ENCODE measurements at regions not wholly inside any gene's neighbourhood (a gene's known extent, or its start where the extent isn't known, plus 50 kb on each side); places are given as distances from the start of the nearest gene placed in this dataset.
A peak's percentile ranks its signal among the peaks of the same experiment; 100 is the strongest.

DNA sequence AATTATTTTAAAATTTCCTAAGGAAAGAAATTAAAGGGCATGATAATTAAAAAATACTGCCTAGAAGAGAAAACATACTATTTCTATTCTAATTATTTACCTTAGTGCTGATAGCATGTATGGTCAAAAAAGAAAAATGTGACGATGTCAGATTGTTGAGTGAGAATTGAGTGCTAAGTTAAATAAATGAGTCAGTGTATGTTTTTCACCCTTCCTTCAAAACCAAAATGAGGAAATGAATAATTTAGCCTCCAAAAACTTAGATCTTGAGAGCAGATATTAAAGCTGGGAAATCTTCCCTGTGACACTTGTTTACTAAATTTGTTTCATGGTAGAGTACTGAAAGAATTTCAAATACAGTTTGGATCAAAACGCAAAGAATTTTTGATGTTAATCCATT is 58.6 kb upstream of the NYAP2 start:
- no peak overlapping the region for H2AK5ac ChIP-seq (ENCODE audit: low read length)

DNA sequence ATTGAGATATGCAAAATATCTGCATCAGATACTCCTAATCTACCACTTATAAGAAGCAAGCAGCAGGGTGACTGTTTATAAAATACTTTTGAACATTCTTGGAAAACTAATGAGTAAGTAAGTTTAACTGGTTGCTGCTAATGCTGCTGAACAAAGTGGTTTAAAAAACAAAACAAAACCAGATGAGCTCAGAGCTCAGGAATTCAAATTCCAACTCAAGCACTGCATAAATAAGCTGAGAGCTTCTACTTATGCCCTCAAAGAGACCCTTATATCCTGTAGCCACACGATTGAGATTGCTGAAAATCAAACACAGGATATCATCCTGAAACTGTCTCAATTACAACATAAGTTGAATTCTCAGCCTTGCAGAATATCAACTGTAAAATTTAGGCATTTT is 62.3 kb upstream of the NYAP2 start:
- Histone ChIP-seq H3K79me2 (ENCODE audit: control insufficient read depth, insufficient read depth, low read length) (no peaks in the 10 kb centered on the region), H3K18ac (ENCODE audit: low read length) (no peak overlapping the region), H2BK5ac (ENCODE audit: low read length) (no peak overlapping the region), H2BK120ac (ENCODE audit: low read depth, low read length) (no peak overlapping the region), H4K5ac (ENCODE audit: low read length) (no peak overlapping the region), H3K4me1 (ENCODE audit: control insufficient read depth, low read depth, low read length) (no peaks in the 10 kb centered on the region), H3K27ac (ENCODE audit: low read depth, low read length) (no peak overlapping the region), H4K8ac (ENCODE audit: low read depth, low read length) (no peak overlapping the region), H3K4ac (ENCODE audit: low read depth, low read length) (no peak overlapping the region), H3K4me3 (ENCODE audit: low read length) (no peak overlapping the region), H3K23ac (ENCODE audit: low read length) (no peak overlapping the region), H3K4me2 (ENCODE audit: low read length) (no peak overlapping the region), H2BK15ac (replicated peaks; ENCODE audit: low read depth) (no peak overlapping the region), H3K27me3 (ENCODE audit: insufficient read depth, low read length, poor library complexity) (no peaks in the 10 kb centered on the region), H2AK5ac (ENCODE audit: low read length) (no peak overlapping the region), H3K56ac (ENCODE audit: low read length) (no peak overlapping the region), H3K36me3 (ENCODE audit: control insufficient read depth, insufficient read depth, low read length) (no peaks in the 10 kb centered on the region), H3K79me1 (ENCODE audit: low read length) (no peaks in the 10 kb centered on the region), H3K9ac (ENCODE audit: low read length) (no peak overlapping the region)
- WGBS (ENCODE audit: extremely low coverage, insufficient coverage, low lambda C conversion rate) = no CpG with 5 or more reads among the region's 1 CpG
- peak; percentile 74 for DNase-seq

More for the DNA sequence above, 58.6 kb upstream of the NYAP2 start:
- Histone ChIP-seq H4K5ac (ENCODE audit: low read length) (no peak overlapping the region), H3K4me2 (ENCODE audit: low read length) (no peak overlapping the region), H3K79me1 (ENCODE audit: low read length) (no peaks in the 10 kb centered on the region), H3K4me3 (ENCODE audit: low read length) (no peak overlapping the region), H3K36me3 (ENCODE audit: control insufficient read depth, insufficient read depth, low read length) (no peaks in the 10 kb centered on the region), H4K8ac (ENCODE audit: low read depth, low read length) (no peak overlapping the region), H3K23ac (ENCODE audit: low read length) (no peak overlapping the region), H3K27ac (ENCODE audit: low read depth, low read length) (no peak overlapping the region), H3K4ac (ENCODE audit: low read depth, low read length) (no peak overlapping the region), H3K27me3 (ENCODE audit: insufficient read depth, low read length, poor library complexity) (no peaks in the 10 kb centered on the region), H3K56ac (ENCODE audit: low read length) (no peak overlapping the region), H2BK15ac (replicated peaks; ENCODE audit: low read depth) (no peak overlapping the region), H3K18ac (ENCODE audit: low read length) (no peak overlapping the region), H3K79me2 (ENCODE audit: control insufficient read depth, insufficient read depth, low read length) (no peaks in the 10 kb centered on the region), H2BK5ac (ENCODE audit: low read length) (no peak overlapping the region), H3K4me1 (ENCODE audit: control insufficient read depth, low read depth, low read length) (no peaks in the 10 kb centered on the region), H3K9ac (ENCODE audit: low read length) (no peak overlapping the region), H2BK120ac (ENCODE audit: low read depth, low read length) (no peak overlapping the region)
- WGBS (ENCODE audit: extremely low coverage, insufficient coverage, low lambda C conversion rate) = no CpG with 5 or more reads among the region's 2 CpGs
- DNase-seq = no peak

DNA sequence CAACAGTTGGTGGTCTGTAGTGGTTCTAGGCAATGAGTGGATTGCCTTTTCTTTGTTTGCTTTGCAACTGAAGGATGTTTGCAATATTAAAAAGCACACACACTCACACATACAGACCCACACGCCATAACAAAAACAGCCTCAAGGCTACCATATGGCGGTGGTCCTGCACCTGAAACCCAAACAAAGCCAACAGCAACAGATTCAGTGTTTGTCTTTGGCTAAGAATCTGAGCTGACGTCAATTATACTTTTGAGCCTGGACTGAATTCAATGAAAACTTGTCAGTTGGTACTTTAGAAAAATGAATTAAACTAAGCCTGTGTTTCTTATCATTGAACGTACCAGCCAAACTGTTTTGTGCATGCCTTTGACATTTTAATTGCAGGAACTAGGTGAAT is 65.0 kb upstream of the NYAP2 start:
- Histone ChIP-seq H3K4me1 (ENCODE audit: control insufficient read depth, low read depth, low read length) (no peaks in the 10 kb centered on the region), H3K9ac (ENCODE audit: low read length) (no peak overlapping the region), H3K27me3 (ENCODE audit: insufficient read depth, low read length, poor library complexity) (no peaks in the 10 kb centered on the region), H2BK15ac (replicated peaks; ENCODE audit: low read depth) (no peak overlapping the region), H4K5ac (ENCODE audit: low read length) (no peak overlapping the region), H2AK5ac (ENCODE audit: low read length) (no peak overlapping the region), H2BK120ac (ENCODE audit: low read depth, low read length) (no peak overlapping the region), H3K79me1 (ENCODE audit: low read length) (no peaks in the 10 kb centered on the region), H3K56ac (ENCODE audit: low read length) (no peak overlapping the region), H4K8ac (ENCODE audit: low read depth, low read length) (no peak overlapping the region), H3K36me3 (ENCODE audit: control insufficient read depth, insufficient read depth, low read length) (no peaks in the 10 kb centered on the region), H3K4me3 (ENCODE audit: low read length) (no peak overlapping the region), H3K23ac (ENCODE audit: low read length) (no peak overlapping the region), H3K4me2 (ENCODE audit: low read length) (no peak overlapping the region), H3K27ac (ENCODE audit: low read depth, low read length) (no peak overlapping the region), H3K79me2 (ENCODE audit: control insufficient read depth, insufficient read depth, low read length) (no peaks in the 10 kb centered on the region), H3K18ac (ENCODE audit: low read length) (no peak overlapping the region), H2BK5ac (ENCODE audit: low read length) (no peak overlapping the region), H3K4ac (ENCODE audit: low read depth, low read length) (no peak overlapping the region)
- WGBS (ENCODE audit: extremely low coverage, insufficient coverage, low lambda C conversion rate) = no CpG with 5 or more reads among the region's 4 CpGs
- no peak for DNase-seq

DNA sequence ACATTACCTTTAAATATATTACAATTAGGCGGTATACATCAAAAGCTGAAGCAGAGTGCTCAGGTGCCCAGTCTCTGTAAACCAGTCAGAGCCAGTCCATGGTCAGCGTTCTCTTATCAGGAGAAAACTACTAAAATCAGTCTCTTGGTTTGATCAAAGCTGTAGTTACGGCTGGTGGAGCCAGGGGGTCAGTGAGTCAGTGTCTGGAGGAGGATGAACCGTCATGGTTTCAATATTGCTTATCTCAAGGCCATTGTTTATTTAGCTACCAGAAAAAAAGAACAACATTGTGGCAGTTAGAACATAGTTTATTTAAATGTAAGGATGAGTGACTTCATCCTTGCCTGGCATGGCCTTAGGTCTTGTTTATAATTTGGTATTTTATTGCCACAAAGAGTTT is 71.3 kb upstream of the NYAP2 start:
- no peak overlapping the region for H2AK5ac ChIP-seq (ENCODE audit: low read length)
- no peaks in the 10 kb centered on the region for H3K36me3 ChIP-seq (ENCODE audit: control insufficient read depth, insufficient read depth, low read length)
- no peak overlapping the region for H2BK15ac ChIP-seq (replicated peaks; ENCODE audit: low read depth)
- H3K23ac ChIP-seq (ENCODE audit: low read length) = no peak overlapping the region
- no peak overlapping the region for H4K8ac ChIP-seq (ENCODE audit: low read depth, low read length)
- no peak overlapping the region for H3K4ac ChIP-seq (ENCODE audit: low read depth, low read length)
- no peak overlapping the region for H2BK5ac ChIP-seq (ENCODE audit: low read length)
- H3K4me1 ChIP-seq (ENCODE audit: control insufficient read depth, low read depth, low read length) = no peaks in the 10 kb centered on the region
- no peaks in the 10 kb centered on the region for H3K79me2 ChIP-seq (ENCODE audit: control insufficient read depth, insufficient read depth, low read length)
- H3K56ac ChIP-seq (ENCODE audit: low read length) = no peak overlapping the region
- no peak overlapping the region for H3K27ac ChIP-seq (ENCODE audit: low read depth, low read length)
- no peak overlapping the region for H2BK120ac ChIP-seq (ENCODE audit: low read depth, low read length)
- H3K79me1 ChIP-seq (ENCODE audit: low read length) = no peaks in the 10 kb centered on the region
- H3K18ac ChIP-seq (ENCODE audit: low read length) = no peak overlapping the region
- H3K9ac ChIP-seq (ENCODE audit: low read length) = no peak overlapping the region
- H3K4me2 ChIP-seq (ENCODE audit: low read length) = no peak overlapping the region
- DNase-seq = peak; percentile 27
- no peaks in the 10 kb centered on the region for H3K27me3 ChIP-seq (ENCODE audit: insufficient read depth, low read length, poor library complexity)
- no CpG with 5 or more reads among the region's 4 CpGs for WGBS (ENCODE audit: extremely low coverage, insufficient coverage, low lambda C conversion rate)
- no peak overlapping the region for H4K5ac ChIP-seq (ENCODE audit: low read length)
- H3K4me3 ChIP-seq (ENCODE audit: low read length) = no peak overlapping the region

- Histone ChIP-seq H4K5ac (ENCODE audit: low read length) (no peak overlapping the region), H3K4ac (ENCODE audit: low read depth, low read length) (no peak overlapping the region), H3K56ac (ENCODE audit: low read length) (no peak overlapping the region), H4K8ac (ENCODE audit: low read depth, low read length) (no peak overlapping the region), H3K27me3 (ENCODE audit: insufficient read depth, low read length, poor library complexity) (no peaks in the 10 kb centered on the region), H3K27ac (ENCODE audit: low read depth, low read length) (no peak overlapping the region), H3K36me3 (ENCODE audit: control insufficient read depth, insufficient read depth, low read length) (no peaks in the 10 kb centered on the region), H3K4me3 (ENCODE audit: low read length) (no peak overlapping the region), H3K79me1 (ENCODE audit: low read length) (no peaks in the 10 kb centered on the region), H2BK5ac (ENCODE audit: low read length) (no peak overlapping the region), H2BK120ac (ENCODE audit: low read depth, low read length) (no peak overlapping the region), H3K23ac (ENCODE audit: low read length) (no peak overlapping the region), H3K18ac (ENCODE audit: low read length) (no peak overlapping the region), H3K4me1 (ENCODE audit: control insufficient read depth, low read depth, low read length) (no peaks in the 10 kb centered on the region), H2AK5ac (ENCODE audit: low read length) (no peak overlapping the region), H3K9ac (ENCODE audit: low read length) (no peak overlapping the region), H3K79me2 (ENCODE audit: control insufficient read depth, insufficient read depth, low read length) (no peaks in the 10 kb centered on the region), H2BK15ac (replicated peaks; ENCODE audit: low read depth) (no peak overlapping the region), H3K4me2 (ENCODE audit: low read length) (no peak overlapping the region)
- DNase-seq = peak; percentile 21
- no CpG with 5 or more reads among the region's 1 CpG for WGBS (ENCODE audit: extremely low coverage, insufficient coverage, low lambda C conversion rate)
These were observed 72.5 kb upstream of the NYAP2 start for GRCh38 chr2:225326969-225327368.

DNA sequence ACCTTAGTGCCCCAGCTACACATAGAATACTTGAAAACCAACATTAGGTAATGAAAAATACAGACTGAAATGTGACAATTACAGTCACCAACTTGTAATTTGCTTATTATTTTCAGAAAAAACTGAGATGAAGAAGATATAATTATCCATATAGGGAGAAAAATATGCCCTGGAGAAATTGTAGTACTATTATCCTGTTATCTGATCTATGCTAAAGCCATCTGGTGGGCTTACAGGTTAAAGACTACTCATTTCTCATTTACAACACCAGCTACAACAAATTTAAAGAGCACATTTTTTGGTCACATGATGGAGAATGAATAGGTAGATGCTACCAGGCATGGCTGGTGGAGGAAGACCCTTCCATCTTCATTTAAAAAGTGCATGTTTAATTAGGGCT is 79.6 kb upstream of the NYAP2 start:
- no peaks in the 10 kb centered on the region for H3K4me1 ChIP-seq (ENCODE audit: control insufficient read depth, low read depth, low read length)
- H3K36me3 ChIP-seq (ENCODE audit: control insufficient read depth, insufficient read depth, low read length) = no peaks in the 10 kb centered on the region
- no peak overlapping the region for H2AK5ac ChIP-seq (ENCODE audit: low read length)
- no peak for DNase-seq
- H3K79me1 ChIP-seq (ENCODE audit: low read length) = no peaks in the 10 kb centered on the region
- no peaks in the 10 kb centered on the region for H3K27me3 ChIP-seq (ENCODE audit: insufficient read depth, low read length, poor library complexity)
- no peak overlapping the region for H3K4ac ChIP-seq (ENCODE audit: low read depth, low read length)
- no peak overlapping the region for H3K4me2 ChIP-seq (ENCODE audit: low read length)
- H3K18ac ChIP-seq (ENCODE audit: low read length) = no peak overlapping the region
- H4K8ac ChIP-seq (ENCODE audit: low read depth, low read length) = no peak overlapping the region
- no peak overlapping the region for H2BK5ac ChIP-seq (ENCODE audit: low read length)
- no peak overlapping the region for H3K23ac ChIP-seq (ENCODE audit: low read length)
- H2BK15ac ChIP-seq (replicated peaks; ENCODE audit: low read depth) = no peak overlapping the region
- no peak overlapping the region for H3K9ac ChIP-seq (ENCODE audit: low read length)
- no peak overlapping the region for H3K27ac ChIP-seq (ENCODE audit: low read depth, low read length)
- H3K56ac ChIP-seq (ENCODE audit: low read length) = no peak overlapping the region
- H3K4me3 ChIP-seq (ENCODE audit: low read length) = no peak overlapping the region
- H3K79me2 ChIP-seq (ENCODE audit: control insufficient read depth, insufficient read depth, low read length) = no peaks in the 10 kb centered on the region
- H4K5ac ChIP-seq (ENCODE audit: low read length) = no peak overlapping the region
- no peak overlapping the region for H2BK120ac ChIP-seq (ENCODE audit: low read depth, low read length)

All from mesendoderm (in vitro differentiated cells).